Transverse colon (tissue), 4 donors: ENCODE measurements at regions not wholly inside any gene's neighbourhood (a gene's known extent, or its start where the extent isn't known, plus 50 kb on each side); places are given as distances from the start of the nearest gene placed in this dataset.
"Not testable (repeated sequence)": the region's sequence is repeated elsewhere in the genome, so short reads cannot be mapped to it uniquely, and the experiment has no call there.

Experiments used
- CTCF ChIP-seq, 5 experiments: fragments of 200-600 bp in 3 of 5; fragments of 450-650 bp in 2 of 5; sonication (generic) in 3 of 5; IDR thresholded peaks; 1 replicate in 2 of 5; 2 replicates in 3 of 5; pipeline ENCODE4 v1.5.1; 2016 to 2017; ENCODE audit warnings: antibody characterized with exemption in 5 of 5, inconsistent platforms in 3 of 5, mild to moderate bottlenecking in 2 of 5, moderate library complexity in 1 of 5
- EP300 ChIP-seq: sonication (generic); formaldehyde crosslinking; IDR thresholded peaks from one replicate; pipeline ENCODE4 v1.6.1; 2017; ENCODE audit warnings: antibody characterized with exemption, low read depth
- POLR2A ChIP-seq: fragments of 450-650 bp; IDR thresholded peaks from one replicate; pipeline ENCODE4 v1.6.1; 2016; ENCODE audit warnings: antibody characterized with exemption, mild to moderate bottlenecking, moderate library complexity
- POLR2AphosphoS5 ChIP-seq, 3 donors: sonication (generic); formaldehyde crosslinking; IDR thresholded peaks; one replicate each; pipeline ENCODE4 v1.6.1; 2016; ENCODE audit warnings: antibody characterized with exemption in 3 of 3

GRCh38 chr5:2063380-2063779 lies 180.7 kb upstream of the IRX4 start:
- TF ChIP-seq CTCF (IDR thresholded peaks at IDR 0.05); POLR2A; POLR2AphosphoS5 (IDR thresholded peaks at IDR 0.05); EP300: not testable (repeated sequence)
